OCI-LY3 (cell line): ENCODE measurements at regions not wholly inside any gene's neighbourhood (a gene's known extent, or its start where the extent isn't known, plus 50 kb on each side); places are given as distances from the start of the nearest gene placed in this dataset.

Experiments
- CTCF ChIP-seq: fragments of 200-600, 300-600 bp; sonication (generic); IDR thresholded peaks from 2 replicates; pipeline ENCODE4 v1.5.1; 2014; ENCODE audit warnings: antibody characterized with exemption, low read length, low read depth
- EZH2phosphoT487 ChIP-seq: fragments of 200-600 bp; shearing (Covaris generic); IDR thresholded peaks from 2 replicates; pipeline ENCODE4 v1.6.1; 2018; ENCODE audit warnings: antibody characterized with exemption, mixed run types, low read depth

GRCh38 chr13:74641586-74641985 lies 507.4 kb upstream of the KLF12 start:
- no peak for TF ChIP-seq CTCF
- TF ChIP-seq EZH2phosphoT487, result no peak
